Activated T-cell treated with anti-CD3 and anti-CD28 coated beads for 48 hours (primary cell): ENCODE measurements at regions not wholly inside any gene's neighbourhood (a gene's known extent, or its start where the extent isn't known, plus 50 kb on each side); places are given as distances from the start of the nearest gene placed in this dataset.

ENCODE experiments used
- DNase-seq: peaks from one replicate; pipeline ENCODE4 v3.0.0-alpha.2; 2020; ENCODE audit warnings: low read depth

DNA sequence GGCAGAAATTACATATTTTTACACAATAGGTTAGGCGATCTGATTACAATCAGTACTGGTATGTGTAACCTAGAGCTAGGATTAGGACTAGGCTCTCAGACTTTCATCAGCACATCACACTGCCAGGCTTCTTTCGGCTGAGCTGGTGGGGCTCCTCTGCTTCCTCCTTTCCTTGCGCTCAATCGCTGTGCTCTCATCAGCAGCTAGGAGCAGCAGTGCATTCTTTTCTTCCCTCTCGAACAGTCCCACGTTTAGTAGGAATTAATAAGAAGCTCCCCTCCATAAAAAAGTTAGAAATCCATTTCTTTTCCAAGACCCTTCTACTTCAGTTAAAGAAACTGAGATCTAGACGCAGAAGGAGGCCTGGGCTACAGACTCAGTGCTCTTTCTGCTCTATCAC, 350.4 kb downstream of the SPRY1 start:
- DNase-seq, result no peak

DNA sequence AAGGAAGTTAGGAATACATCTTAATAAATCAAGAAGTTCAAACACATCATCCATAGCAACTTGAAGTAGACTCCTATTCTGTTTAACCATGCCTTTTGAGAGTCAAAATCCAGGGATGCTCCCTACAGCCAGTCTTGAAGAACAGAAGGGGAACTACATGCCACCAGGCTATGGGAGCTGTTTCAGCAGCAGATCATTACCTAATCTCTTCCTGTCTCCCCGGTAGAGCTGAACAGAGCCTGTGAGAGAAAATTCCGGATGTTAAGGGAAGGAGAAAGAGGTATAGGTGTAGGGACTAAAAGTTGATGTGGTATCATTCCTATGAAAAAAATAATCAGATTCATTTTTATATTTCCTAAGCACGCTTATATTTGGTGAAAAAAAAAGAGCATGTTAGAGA, 352.2 kb downstream of the SPRY1 start:
- no peak for DNase-seq

DNA sequence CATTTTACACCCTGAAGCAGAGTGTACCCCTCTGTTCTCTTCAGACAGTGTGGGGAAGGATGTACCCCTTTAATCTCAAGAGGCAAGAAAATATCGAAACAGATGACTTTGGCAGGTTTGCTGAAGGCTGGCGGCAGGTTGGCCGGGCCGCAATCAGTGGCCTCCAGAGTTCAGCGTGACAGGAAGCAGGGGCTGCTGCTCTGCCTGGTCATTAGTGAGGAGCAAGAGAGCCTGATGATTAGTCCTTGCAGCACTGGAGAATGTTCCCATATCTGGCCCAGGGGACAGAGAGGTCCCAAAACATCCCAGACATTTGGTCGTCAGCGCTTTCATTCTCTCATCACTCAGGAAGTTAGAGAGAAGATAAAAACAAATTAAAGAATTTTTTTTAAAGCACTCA, 352.8 kb downstream of the SPRY1 start:
- no peak for DNase-seq

DNA sequence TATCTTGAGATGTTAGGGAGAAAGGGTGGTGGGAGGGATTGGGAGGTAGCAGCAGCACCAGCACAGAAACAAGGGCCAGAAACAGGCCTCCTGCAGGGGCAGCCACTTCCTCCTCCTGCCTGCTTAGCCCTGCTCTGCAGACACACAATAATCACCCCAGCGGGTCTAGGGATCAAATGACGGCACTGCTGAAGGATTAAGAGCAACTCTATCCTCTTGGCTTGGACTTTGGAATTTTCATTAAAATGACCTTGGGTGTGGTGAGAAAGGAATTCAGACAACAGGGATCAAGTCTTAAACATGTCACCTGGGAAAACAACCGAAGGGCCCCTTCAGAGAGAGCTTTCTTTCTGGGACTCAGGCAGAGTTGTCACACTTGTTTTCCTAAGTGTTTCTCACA, 353.4 kb downstream of the SPRY1 start:
- no peak for DNase-seq

DNA sequence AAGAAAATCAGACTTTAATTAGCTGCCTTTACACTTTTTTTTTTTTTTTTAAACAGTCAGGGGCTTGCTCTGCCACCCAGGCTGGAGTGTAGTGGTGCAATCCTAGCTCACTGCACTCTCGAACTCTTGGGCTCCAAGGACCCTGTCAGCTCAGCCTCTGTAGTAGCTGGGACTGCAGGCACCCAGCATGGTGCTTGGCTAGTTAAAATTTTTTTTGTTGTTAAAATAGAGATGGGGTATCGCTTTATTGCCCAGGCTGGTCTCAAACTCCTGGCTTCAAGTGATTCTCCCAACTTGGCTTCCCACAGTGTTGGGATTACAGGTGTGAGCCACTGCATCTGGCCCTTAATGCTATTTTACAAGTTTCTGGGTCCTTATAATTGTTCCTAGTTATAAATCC, 359.1 kb downstream of the SPRY1 start:
- DNase-seq, result no peak

DNA sequence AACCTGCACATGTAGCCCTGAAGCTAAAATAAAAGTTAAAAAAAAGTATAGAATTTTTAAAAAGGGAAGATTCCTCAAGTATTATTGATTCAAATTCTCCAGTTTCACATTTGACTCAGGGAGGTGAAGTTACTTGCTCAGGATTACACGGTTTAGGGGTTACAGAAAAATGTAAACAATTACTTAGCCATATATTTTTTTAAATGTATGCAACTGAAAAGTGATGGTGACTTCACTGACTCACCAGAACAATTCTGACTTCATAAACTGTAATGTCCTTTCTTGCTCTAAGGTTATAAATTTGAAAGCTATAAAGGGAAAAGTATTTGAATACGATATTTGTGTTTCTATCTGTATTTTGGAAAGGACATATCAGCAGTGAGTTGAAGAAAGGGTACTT, 371.2 kb downstream of the SPRY1 start:
- DNase-seq, result no peak

DNA sequence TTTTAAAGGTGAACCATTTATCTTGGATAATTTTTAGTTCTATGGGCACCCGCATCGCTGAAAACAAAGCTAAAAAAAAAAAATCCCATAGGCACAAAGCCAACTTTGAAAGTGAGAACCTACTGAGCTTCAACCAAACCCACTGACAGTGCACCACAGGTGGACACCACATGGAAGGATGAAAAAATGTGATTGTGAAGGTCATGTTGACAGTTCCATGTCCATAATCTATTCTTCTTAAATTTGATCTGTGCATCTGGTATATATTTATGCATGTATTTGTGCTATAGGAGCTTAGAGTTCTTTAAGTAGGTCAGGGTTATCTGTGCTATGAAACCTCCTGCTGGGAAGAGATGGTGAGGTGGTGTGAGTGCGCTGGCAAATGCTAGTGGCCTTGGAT, 374.3 kb downstream of the SPRY1 start:
- DNase-seq, result no peak

DNA sequence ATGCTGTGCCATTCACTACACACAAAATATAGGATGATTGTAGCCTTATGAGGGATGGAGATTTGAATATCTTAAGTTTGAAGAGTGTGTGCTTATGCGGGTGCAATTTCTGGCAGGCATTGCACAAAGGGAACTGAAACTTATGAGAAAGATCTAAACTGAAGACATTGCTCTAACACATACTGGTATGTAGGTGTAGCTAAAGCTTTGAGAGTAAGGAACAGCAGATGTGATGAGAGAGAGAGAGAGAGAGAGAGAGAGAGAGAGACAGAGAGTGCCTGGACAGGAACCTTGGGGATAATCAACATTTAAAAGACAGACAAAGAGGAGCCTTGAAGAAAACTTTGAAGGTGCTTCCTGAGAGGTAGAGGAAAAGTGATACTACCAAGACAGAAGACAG, 379.7 kb downstream of the SPRY1 start:
- no peak for DNase-seq

DNA sequence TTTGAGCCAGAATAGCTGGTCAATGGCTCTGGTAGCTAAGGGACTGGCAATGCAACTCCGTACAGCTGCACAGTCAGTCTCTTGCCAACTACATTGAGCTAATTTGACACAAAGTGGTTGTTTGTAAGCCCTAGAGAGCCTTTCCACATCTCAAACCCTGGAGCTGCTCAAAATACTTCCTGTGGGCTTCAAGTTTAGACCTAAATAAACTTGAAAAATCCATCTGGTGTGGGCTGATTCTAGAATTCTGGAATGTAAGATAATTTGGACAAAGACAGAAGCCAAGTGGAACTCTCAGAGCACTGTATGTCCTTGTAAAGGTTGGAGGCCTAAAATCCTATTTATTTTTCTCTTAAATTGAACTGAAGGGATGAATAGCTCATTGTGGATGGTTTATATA, 380.8 kb downstream of the SPRY1 start:
- DNase-seq, result no peak

DNA sequence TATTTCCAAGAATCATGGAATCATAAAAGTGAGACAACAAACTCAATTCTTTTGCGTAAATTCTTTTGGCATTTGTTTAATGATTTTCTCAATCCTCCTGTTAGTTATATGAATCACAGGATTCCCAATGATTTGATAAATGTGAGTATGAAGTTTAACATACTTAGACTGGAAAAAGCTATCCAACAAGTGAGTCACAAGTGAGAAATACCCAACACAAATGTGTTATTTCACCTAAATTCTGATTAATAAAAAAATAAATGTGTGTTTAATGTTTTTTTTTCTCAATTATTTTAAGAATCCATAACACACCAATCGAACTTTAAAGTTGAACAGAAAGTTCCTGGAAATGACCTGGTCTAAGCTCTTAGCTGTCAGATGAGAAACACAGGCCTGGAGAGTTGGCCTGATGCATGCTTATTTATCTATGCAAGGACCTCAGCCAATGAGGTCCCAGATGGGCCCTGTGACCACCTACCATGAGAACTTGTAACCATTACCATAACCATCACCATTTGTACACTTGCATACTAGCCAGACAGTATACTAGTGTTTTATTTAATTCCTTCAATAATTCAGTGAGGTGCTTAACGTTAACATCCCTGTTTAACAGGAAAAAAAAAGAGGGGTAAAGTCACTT, 386.7 kb downstream of the SPRY1 start:
- no peak for DNase-seq

DNA sequence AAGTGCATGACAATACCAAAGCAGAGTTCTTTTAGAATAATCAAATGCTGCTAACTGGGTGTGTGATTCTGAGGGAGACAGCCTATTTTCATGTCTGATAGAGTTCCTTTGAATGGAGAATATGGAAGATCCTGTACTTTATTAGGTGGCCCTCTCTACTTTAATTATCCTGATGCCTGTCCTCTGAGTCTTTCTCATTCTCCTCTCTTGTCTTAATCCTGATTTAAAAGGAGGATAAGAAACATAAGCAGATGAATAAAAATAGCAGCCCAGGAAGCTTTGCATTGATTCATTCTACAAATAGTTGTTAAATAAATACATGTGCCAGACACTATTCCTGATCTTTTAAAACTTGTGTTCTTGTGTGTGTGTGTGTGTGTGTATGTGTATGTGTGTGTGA, 387.3 kb downstream of the SPRY1 start:
- DNase-seq, result no peak

DNA sequence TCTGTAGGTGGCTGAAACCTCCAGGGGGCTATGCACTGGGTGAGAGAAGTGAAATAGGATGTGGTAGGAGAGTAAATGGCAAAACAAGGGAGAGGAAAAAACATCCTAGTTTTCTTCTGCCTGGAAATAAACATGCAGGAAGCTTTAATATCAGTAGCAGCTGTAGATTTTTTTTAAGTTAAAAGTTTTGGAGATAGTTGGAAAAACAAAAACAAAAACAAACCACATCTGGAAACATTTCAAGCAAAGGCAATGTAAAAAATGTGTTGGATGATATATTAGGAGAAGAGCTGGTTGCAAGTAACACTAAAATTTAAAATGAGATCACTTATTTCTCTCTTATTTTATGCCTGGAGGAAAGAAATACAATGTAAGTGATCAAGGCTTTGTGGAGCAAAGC, 388.0 kb downstream of the SPRY1 start:
- no peak for DNase-seq

DNA sequence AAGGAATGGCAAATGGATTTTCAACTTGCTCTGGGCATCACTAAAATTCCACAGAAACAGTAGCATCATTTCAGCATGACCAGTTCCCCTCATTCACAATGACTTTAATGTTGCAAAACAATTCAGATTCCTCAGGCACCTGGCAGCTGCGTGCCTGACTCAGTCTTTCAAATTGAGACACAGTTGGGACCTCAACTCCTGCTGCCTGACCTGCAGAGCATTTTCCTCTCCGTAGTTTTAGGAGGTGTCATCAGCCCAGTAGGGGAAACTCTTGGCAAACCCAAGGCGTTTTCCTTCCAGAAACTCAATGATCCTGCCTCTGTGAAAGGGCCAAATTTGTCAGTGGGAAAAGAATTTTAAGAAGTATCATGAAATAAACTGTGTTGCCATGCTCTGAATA, 388.9 kb downstream of the SPRY1 start:
- DNase-seq, result no peak

DNA sequence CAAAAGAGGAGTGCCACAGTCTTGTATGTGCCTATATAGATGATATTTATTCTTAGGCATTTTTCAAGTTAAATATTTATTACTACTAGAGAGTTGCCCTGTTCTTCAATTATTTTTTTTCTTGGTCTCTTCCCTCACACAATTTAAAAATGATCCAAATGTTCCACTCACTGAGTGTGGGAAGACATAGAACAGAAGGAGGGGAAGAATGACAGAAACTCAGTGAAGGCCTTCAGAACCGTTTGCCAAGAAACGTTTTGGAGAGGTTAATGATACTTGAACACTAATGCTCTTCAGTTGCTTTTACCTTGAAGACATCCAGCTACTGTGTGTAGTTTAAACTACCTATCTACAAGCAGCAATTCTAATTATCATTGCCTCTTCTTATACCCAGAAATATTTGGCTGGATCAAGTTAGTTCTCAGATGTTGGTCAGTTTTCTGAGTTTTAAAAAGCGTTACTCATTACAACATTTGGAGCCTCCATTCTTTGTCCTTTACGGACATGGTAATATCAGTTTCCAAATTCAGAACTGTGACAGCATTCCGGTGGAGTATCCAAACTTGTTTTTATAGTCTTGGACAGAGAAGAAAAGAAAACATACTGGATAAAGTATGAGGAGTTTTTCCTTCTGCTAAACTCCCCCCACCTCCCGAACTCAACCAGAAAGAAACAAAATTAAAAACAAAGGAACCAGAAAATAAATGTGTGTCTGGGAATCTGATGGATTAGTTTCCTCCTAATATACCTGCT, 389.7 kb downstream of the SPRY1 start:
- no peak for DNase-seq

DNA sequence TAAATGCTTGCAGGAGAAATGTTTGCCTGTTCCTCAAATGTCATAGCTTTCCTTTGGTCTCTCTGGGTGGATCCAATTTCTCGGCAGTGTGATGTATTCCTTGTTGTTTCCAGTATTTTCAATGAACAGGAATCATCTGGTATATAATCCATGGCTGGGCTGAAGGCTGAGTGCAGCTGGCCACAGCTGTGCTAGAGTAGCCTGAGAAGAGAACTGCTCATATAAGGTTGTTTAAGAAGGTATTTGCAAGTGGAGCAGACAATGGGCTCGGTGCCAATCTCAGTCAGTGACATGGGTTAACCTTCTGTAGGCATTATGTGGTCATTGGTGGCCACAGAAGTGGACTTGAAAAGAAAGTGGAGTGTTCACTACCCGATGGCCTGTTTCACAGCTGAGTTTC, 390.3 kb downstream of the SPRY1 start:
- DNase-seq, result no peak

DNA sequence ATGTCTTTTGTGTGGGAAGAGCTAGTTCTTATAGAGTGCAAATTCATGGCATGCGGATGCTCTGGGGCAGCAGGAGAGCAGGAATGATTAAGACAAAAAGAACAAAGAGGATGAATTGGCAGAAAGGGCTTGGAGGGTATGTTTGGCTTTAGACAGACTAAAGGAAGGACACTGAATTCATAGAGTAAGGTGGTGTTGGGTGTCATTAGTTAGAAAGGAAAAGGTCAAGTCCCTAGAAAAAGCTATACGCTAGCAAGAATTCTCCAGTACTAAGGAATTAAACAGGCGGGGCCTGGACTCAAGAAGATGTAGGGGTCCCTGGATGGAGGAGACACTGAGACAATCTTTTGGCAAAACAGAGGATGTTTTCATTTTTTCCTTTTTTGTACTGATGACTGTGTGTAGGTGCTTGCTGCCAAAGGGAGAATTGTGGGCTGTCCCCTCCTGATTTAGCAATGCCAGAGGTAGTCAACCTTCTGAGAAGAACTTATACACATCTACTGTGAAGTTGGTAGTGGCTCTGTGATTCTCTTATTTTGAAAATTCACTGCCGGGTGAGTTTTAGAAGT, 391.0 kb downstream of the SPRY1 start:
- DNase-seq, result no peak

DNA sequence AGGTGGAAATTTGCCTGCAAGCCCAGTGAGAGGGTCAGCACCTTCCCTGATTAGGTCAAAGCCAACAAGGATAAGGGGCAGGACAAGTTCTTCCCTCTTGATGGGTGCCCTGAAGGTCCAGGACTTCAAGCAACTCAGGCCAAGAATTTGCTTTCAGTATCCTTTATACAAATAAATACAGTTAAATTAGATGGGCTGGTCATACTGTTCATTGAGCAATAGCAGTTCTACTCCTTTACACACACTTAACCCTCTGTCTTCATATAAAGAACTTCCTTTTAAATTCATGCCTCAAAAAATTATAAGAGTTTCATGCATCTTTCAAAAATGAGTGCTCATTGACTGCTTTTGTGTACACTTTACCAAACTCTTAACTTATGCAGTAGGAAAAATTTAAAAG, 392.0 kb downstream of the SPRY1 start:
- no peak for DNase-seq

DNA sequence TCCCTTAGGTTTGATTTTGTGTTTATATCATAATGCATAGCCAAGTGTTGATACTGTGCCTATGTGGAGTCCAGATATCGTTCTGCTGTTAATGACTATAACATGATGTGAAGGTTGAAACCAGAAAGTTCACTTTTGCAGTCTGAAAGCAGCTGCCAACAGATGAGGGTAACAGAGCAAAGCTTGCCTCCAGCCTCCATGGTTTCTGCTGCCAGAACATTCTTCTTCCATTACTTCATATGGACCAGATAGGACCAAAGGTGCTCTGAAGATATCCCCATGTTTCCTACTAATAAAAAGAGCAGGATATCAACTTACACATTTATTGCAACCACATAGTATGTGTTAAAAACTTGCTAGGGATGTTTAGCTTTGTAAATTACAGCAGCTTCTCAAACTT, 394.1 kb downstream of the SPRY1 start:
- no peak for DNase-seq

DNA sequence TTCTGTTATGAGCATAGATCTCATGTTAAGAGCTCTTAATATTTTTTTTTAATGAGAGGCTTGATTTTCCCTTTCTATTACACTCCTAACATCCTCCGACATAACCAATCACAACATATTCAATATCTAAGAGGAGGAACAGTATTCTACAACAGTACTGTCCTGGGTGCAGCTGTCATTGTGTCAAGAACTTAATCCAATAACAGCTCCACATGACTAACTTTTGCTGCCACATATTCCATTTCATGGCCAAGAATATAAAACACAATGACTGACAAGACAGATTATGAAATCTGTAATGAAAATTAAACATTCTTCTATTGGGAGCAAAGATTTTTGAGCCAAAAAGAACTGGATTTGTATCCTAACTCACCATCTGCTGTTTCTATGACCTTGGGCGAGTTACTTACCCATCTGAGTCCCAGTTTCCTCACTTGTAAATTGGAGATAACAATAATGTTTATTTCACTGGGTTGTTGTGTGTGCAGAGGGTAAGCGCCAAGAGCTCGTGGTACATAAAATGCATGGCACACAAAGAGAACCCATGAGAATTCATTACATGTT, 405.6 kb downstream of the SPRY1 start:
- DNase-seq, result no peak

DNA sequence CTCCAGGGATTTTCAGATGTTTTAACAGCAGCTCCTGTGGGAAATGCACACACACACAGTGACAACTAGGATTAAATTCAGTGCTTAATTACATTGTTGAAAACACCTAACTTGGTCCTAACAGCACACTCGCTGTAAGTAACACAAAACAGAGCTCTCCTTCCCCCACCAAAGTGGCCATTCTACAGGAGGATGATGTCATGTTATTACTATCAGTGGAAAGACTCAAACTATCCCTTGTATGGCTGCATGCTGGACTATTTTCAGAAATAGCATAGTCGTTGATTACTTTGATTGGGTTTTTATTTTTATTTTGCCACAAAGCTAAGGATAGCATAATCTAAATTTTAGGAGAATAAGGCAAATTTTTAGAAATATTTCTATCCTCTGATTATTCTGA, 406.3 kb downstream of the SPRY1 start:
- DNase-seq, result no peak

DNA sequence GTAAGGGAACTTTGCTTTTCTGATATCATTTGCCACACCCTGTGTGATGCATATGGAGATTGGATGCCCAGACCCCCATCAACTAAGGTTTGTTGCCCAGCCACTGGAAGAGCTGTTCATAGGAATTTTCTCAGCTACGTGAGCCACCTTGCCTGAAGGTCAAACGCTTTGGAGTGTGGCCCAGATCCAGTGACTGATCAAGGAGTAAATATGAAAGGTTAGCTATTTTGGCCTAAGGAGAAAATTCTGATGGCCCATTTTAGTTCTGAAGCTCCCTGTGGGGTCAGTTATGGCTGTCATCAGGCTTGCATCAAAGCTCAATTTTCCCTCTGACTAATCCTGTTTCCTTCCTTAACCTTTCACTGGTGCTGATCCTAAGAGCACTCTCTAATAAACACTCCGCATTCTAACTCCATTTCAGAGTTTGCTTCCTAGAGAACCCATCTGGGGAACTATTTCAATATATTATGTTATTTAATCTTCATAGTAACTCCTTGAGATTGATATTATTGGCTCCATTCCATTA, 407.7 kb downstream of the SPRY1 start:
- no peak for DNase-seq

DNA sequence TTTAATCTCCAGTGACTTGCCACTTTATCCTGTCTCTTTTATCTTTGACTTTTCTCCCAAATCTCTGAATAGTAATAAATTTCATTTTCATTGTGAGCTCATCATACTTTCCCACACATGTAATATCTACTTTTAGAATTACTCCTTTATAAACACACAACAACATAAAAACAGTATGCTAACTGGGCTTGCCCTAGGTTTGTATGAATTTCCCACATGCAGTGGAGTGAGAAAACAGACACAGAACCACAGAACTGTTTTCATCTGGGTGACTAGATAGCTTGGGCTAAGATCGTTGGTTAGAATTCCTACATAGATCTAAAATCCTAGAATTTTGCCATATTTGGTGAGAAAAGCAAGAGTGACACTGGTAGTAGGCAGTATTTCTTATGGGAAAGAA, 409.5 kb downstream of the SPRY1 start:
- no peak for DNase-seq

DNA sequence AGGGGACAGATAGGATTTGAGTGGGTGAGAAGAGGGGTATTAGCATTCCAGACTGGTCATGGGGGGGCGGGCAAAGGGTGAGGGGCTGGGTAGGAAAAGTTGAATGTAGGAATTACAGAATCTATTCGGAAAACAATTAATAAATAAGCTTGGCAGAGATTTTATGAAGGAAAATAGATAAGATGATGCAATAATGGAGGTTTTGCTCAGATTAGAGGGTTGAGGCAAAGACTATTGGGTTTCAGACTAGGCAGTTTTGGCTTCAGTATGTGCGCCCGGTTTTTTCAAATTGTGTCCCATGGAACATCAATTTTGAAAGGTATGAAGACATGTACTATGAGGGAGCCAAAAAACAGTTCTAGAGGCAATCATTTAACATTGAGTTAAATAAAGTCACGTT, 410.6 kb downstream of the SPRY1 start:
- DNase-seq, result no peak
